ENCODE measurements at regions not wholly inside any gene's neighbourhood (a gene's known extent, or its start where the extent isn't known, plus 50 kb on each side); places are given as distances from the start of the nearest gene placed in this dataset.

DNA sequence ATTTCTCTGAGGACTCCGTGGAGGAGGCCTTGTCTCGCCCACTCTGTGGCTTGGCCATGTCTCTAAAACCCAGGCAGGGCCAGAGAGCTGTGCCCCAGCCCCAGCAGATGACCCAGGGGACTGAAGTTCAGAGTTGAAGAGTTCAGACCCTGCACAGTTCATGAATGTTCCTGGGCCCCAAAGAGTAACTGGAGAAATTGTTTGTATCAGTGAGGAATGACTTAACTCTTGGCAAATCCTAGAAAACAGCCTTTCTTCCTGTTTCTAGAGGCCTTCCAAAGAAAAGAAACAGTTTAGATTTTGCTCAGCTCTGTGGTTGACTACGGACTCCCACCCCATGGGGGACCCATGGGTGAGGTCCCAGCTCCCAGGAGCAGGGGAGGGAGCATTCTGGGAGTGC is 62.1 kb upstream of the EYA2 start:
- Histone ChIP-seq H3K4me3 (no peak overlapping the region), H3K9me3 (peaks cover 0 to 6% (median 0%) of the 10 kb centered on the region in 3 donors), H3K27ac (no peak overlapping the region), H3K27me3 (peaks cover 0 to 11% of the 10 kb centered on the region in 2 donors), H3K4me1 (no peaks in the 10 kb centered on the region), H3K36me3 (no peaks in the 10 kb centered on the region)
- TF ChIP-seq, protein P1, sequence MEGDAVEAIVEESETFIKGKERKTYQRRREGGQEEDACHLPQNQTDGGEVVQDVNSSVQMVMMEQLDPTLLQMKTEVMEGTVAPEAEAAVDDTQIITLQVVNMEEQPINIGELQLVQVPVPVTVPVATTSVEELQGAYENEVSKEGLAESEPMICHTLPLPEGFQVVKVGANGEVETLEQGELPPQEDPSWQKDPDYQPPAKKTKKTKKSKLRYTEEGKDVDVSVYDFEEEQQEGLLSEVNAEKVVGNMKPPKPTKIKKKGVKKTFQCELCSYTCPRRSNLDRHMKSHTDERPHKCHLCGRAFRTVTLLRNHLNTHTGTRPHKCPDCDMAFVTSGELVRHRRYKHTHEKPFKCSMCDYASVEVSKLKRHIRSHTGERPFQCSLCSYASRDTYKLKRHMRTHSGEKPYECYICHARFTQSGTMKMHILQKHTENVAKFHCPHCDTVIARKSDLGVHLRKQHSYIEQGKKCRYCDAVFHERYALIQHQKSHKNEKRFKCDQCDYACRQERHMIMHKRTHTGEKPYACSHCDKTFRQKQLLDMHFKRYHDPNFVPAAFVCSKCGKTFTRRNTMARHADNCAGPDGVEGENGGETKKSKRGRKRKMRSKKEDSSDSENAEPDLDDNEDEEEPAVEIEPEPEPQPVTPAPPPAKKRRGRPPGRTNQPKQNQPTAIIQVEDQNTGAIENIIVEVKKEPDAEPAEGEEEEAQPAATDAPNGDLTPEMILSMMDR (IDR thresholded peaks at IDR 0.05) = no peak
- intact Hi-C loops (cut with DNase I; ENCODE audit: low total_unique reads) = no loop called here
- no peak for DNase-seq

DNA sequence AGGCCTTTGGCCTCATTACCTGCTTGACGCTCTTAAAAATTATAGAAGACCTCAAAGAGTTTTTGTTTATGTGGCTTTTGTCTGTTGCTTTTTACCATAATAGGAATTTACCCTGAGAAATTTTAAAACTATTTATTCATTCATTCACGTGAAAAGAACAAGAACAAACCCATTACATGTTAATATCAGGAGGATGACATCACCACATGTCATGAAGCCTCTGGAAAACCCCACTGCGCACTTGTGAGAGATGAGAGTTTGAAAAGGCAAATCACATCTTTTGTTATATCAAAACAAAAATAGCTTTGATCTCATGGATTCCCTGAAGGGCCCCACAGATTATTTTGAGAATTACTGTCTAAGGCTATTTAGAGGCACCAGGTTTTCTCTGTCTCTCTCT is 61.3 kb upstream of the EYA2 start:
- intact Hi-C loops (cut with DNase I; ENCODE audit: low total_unique reads) = no loop called here
- no peak for DNase-seq
- H3K36me3 ChIP-seq = no peaks in the 10 kb centered on the region
- H3K27ac ChIP-seq = no peak overlapping the region
- H3K4me1 ChIP-seq = no peaks in the 10 kb centered on the region
- TF ChIP-seq, protein P1 (IDR thresholded peaks at IDR 0.05) = no peak
- no peak overlapping the region for H3K4me3 ChIP-seq
- peaks cover 0 to 12% of the 10 kb centered on the region in 2 donors for H3K27me3 ChIP-seq
- H3K9me3 ChIP-seq = peaks cover 0 to 6% (median 0%) of the 10 kb centered on the region in 3 donors

DNA sequence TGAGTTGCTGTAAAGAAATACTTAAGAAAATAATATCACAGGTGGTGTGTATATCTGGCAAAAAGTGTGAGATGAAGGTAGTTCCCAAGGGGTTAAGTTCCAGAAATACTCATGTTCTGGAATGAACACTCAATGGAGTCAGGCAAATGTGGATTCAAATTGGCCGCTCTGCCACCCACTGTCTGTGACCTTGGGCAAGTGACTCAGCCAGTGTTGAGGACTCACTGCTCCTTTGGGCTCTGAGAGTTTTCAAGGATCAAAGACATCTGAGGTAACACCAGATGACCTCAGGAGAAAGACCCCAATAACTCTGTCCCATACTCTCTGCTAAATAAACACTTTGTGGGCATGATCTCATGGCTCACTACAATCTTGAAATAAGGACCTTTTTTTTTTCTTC is 59.2 kb upstream of the EYA2 start:
- H3K9me3 ChIP-seq = peaks cover 0 to 6% (median 0%) of the 10 kb centered on the region in 3 donors
- no peaks in the 10 kb centered on the region for H3K4me1 ChIP-seq
- H3K36me3 ChIP-seq = no peaks in the 10 kb centered on the region
- H3K4me3 ChIP-seq = no peak overlapping the region
- peaks cover 0 to 14% of the 10 kb centered on the region in 2 donors for H3K27me3 ChIP-seq
- DNase-seq = no peak
- intact Hi-C loops (cut with DNase I; ENCODE audit: low total_unique reads) = no loop called here
- TF ChIP-seq, protein P1 (IDR thresholded peaks at IDR 0.05) = no peak
- H3K27ac ChIP-seq = no peak overlapping the region

DNA sequence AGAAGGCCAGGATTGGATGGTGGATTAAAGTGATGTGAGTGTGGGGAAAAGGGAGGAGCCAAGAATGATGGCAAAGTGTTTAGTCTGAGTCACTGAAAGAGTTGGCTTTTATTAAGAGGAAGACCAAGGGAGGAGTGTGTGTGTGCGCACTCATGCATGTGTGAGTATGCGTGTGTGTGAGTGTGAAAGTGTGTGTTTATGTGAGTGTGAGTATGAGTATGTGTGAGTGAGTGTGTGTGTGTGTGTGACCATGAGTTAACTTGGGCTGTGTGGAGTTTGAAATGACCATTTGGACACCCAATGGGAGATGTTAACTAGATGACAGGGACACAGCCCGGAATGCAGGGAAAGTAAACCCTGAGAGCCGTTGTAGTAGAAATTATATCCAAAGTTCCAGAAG is 57.6 kb upstream of the EYA2 start:
- TF ChIP-seq, protein P1 (IDR thresholded peaks at IDR 0.05) = no peak
- Histone ChIP-seq H3K9me3 (no peaks in the 10 kb centered on the region), H3K36me3 (no peaks in the 10 kb centered on the region), H3K27ac (no peak overlapping the region), H3K4me1 (no peaks in the 10 kb centered on the region), H3K4me3 (no peak overlapping the region), H3K27me3 (peaks cover 0 to 14% of the 10 kb centered on the region in 2 donors)
- intact Hi-C loops (cut with DNase I; ENCODE audit: low total_unique reads) = no loop called here
- DNase-seq = no peak

DNA sequence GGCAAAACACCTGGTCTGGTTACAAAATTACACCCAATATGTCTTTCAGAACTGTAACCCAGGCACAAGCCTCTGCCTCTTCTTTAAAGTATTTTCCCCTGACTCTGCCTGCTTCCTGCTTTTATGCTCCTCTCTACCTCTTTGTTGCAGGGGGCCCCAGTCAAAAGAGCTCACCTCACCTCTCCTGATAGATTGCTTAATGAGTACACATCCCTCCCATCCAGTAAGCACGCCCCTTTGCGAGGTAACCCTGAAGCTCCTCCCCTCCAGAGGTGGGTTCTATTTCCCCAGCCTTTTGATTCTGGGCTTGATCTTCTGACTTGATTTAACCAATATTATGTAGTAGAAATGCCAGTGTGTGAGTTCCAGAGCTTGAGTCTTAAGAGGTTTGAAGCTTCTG is 56.6 kb upstream of the EYA2 start:
- no peak overlapping the region for H3K27ac ChIP-seq
- peaks cover 0 to 14% of the 10 kb centered on the region in 2 donors for H3K27me3 ChIP-seq
- H3K9me3 ChIP-seq = no peaks in the 10 kb centered on the region
- H3K4me1 ChIP-seq = no peaks in the 10 kb centered on the region
- intact Hi-C loops (cut with DNase I; ENCODE audit: low total_unique reads) = no loop called here
- no peak for DNase-seq
- TF ChIP-seq, protein P1 (IDR thresholded peaks at IDR 0.05) = no peak
- no peaks in the 10 kb centered on the region for H3K36me3 ChIP-seq
- no peak overlapping the region for H3K4me3 ChIP-seq
